ENCODE measurements at regions not wholly inside any gene's neighbourhood (a gene's known extent, or its start where the extent isn't known, plus 50 kb on each side); places are given as distances from the start of the nearest gene placed in this dataset.

DNA sequence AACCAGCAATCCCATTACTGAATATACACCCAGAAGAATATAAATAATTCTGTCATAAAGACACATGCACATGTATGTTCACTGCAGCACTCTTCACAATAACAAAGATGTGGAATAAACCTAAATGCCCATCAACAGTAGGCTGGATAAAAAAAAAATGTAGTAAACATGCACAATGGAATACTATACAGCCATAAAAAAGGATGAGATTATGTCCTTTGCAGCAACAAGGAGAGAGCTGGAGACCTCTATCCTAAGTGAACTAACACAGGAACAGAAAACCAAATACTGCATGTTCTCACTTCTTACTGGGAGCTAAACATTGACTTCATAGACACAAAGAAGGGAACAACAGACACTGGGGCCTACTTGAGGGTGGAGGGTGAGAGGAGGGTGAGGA lies 2067.7 kb downstream of the ARAP2 start (continued):
- TF ChIP-seq ZNF274 (IDR thresholded peaks at IDR 0.05; ENCODE audit: low read depth, low read length): no peak
- TF ChIP-seq YY1 (IDR thresholded peaks at IDR 0.05; ENCODE audit: extremely low read depth, insufficient replicate concordance, low read depth, low read length): no peak
- TF ChIP-seq, protein P1, sequence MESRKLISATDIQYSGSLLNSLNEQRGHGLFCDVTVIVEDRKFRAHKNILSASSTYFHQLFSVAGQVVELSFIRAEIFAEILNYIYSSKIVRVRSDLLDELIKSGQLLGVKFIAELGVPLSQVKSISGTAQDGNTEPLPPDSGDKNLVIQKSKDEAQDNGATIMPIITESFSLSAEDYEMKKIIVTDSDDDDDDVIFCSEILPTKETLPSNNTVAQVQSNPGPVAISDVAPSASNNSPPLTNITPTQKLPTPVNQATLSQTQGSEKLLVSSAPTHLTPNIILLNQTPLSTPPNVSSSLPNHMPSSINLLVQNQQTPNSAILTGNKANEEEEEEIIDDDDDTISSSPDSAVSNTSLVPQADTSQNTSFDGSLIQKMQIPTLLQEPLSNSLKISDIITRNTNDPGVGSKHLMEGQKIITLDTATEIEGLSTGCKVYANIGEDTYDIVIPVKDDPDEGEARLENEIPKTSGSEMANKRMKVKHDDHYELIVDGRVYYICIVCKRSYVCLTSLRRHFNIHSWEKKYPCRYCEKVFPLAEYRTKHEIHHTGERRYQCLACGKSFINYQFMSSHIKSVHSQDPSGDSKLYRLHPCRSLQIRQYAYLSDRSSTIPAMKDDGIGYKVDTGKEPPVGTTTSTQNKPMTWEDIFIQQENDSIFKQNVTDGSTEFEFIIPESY (IDR thresholded peaks at IDR 0.05; ENCODE audit: extremely low read depth, insufficient replicate concordance, low read length): no peak

DNA sequence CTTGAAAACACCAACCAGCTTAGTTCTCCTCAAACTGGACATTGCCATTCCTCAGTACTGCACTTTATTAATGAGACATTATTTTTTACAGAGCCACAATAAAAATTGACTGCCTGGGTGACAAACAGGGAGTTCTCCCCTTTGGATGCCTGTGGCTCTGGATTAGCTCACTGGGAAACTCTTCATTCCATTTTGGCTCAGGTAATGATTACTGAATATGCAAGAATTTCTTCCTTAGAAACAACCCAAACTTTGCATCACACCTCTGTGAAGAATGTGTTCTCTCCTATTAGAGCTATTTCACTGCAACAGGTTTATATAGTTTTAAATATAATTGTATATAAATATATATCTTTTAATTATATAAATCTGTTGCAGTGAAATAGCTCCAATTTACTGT lies 2065.8 kb downstream of the ARAP2 start:
- H3K9me3 ChIP-seq (ENCODE audit: control insufficient read depth in 1 of 2, insufficient read depth in 1 of 2, low read depth in 1 of 2, low read length in 2 of 2): no peaks in the 10 kb centered on the region; a peak in 1 of 4 replicates
- H3K27me3 ChIP-seq (ENCODE audit: insufficient read depth, low read length): no peaks in the 10 kb centered on the region
- intact Hi-C loops (cut with micrococcal nuclease): no loop called here
- H3K36me3 ChIP-seq (ENCODE audit: control insufficient read depth in 1 of 2, insufficient read depth in 2 of 2, low read length in 2 of 2): no peaks in the 10 kb centered on the region
- no peaks in the 10 kb centered on the region for H4K20me1 ChIP-seq (ENCODE audit: insufficient read depth)
- H3K9ac ChIP-seq (ENCODE audit: low read length): no peak overlapping the region
- ChIA-PET CTCF (no interaction called here), RAD21 (ENCODE audit: low non-redundant PET in 1 of 2, low total read pairs in 2 of 2, uncharacterized antibody in 2 of 2, unreplicated experiment in 2 of 2) (no interaction called here), POLR2A (no interaction called here)
- ATAC-seq (no peak), DNase-seq (ENCODE audit: low read depth, low spot score) (no peak)
- no peaks in the 10 kb centered on the region for H3K9me2 ChIP-seq (ENCODE audit: insufficient read depth)
- H3K27ac ChIP-seq (ENCODE audit: low read depth, low read length): no peak overlapping the region
- H3K4me2 ChIP-seq (ENCODE audit: low read length): no peak overlapping the region
- no TSS peak for BruUV-seq (replicated peaks)
- H3K4me1 ChIP-seq (ENCODE audit: control insufficient read depth in 1 of 2, insufficient read depth in 2 of 2, low read length in 2 of 2): peaks cover 3 to 36% of the 10 kb centered on the region in 2 experiments; a peak in 3 of 4 replicates
- H2AFZ ChIP-seq (ENCODE audit: low read depth, low read length, poor library complexity, severe bottlenecking): peak overlapping the region; percentile 18
- H3K79me2 ChIP-seq (ENCODE audit: insufficient read depth, low read length): no peaks in the 10 kb centered on the region
- H3K4me3 ChIP-seq (replicated peaks in 1 of 2; ENCODE audit: low read depth in 1 of 2, low read length in 2 of 2): no peak overlapping the region
- no peak for TF ChIP-seq POLR2A (IDR thresholded peaks at IDR 0.05; ENCODE audit: borderline replicate concordance, extremely low read depth, insufficient read depth, insufficient read length)
- TF ChIP-seq FOSL1 (IDR thresholded peaks at IDR 0.05; ENCODE audit: low read depth): no peak
- no peak for TF ChIP-seq SRF (IDR thresholded peaks at IDR 0.05; ENCODE audit: low read depth)

Data from HCT116 (cell line).